Astrocyte of the hippocampus (primary cell): ENCODE measurements at regions not wholly inside any gene's neighbourhood (a gene's known extent, or its start where the extent isn't known, plus 50 kb on each side); places are given as distances from the start of the nearest gene placed in this dataset.
A peak's percentile ranks its signal among the peaks of the same experiment; 100 is the strongest.
"Not testable (repeated sequence)": the region's sequence is repeated elsewhere in the genome, so short reads cannot be mapped to it uniquely, and the experiment has no call there.

Source experiments
- DNase-seq: peaks from one replicate; pipeline ENCODE4 v3.0.0; 2011; ENCODE audit warnings: low read depth, low spot score

- DNase-seq: no peak
Observed at GRCh38 chr5:136740228-136740627, 374.9 kb upstream of the TRPC7 start.

GRCh38 chr5:136739271-136739670 is 373.9 kb upstream of the TRPC7 start:
- not testable (repeated sequence) for DNase-seq

- no peak for DNase-seq
Observed at GRCh38 chr5:136738829-136739228, 373.5 kb upstream of the TRPC7 start.

GRCh38 chr5:136736021-136736420 is 370.7 kb upstream of the TRPC7 start:
- DNase-seq: no peak

GRCh38 chr5:136735611-136736010 is 370.3 kb upstream of the TRPC7 start:
- DNase-seq: not testable (repeated sequence)

- no peak for DNase-seq
Observed at GRCh38 chr5:136734628-136735027, 369.3 kb upstream of the TRPC7 start.

GRCh38 chr5:136732751-136733150 is 367.4 kb upstream of the TRPC7 start:
- peak; percentile 12 for DNase-seq

- DNase-seq: peak; percentile 69
Observed at GRCh38 chr5:136731241-136731900, 366.0 kb upstream of the TRPC7 start.

GRCh38 chr5:136730426-136730825 is 365.1 kb upstream of the TRPC7 start:
- no peak for DNase-seq

- DNase-seq: peak; percentile 86
Observed at GRCh38 chr5:136729901-136730355, 364.6 kb upstream of the TRPC7 start.

GRCh38 chr5:136726506-136726905 is 361.2 kb upstream of the TRPC7 start:
- DNase-seq: no peak

GRCh38 chr5:136724161-136724560 is 358.8 kb upstream of the TRPC7 start:
- DNase-seq: no peak

- DNase-seq: no peak
Observed at GRCh38 chr5:136722581-136722980, 357.2 kb upstream of the TRPC7 start.

GRCh38 chr5:136722086-136722485 is 356.7 kb upstream of the TRPC7 start:
- DNase-seq: no peak

GRCh38 chr5:136720674-136721073 is 355.3 kb upstream of the TRPC7 start:
- no peak for DNase-seq

GRCh38 chr5:136717917-136718316 is 352.6 kb upstream of the TRPC7 start:
- DNase-seq: no peak

GRCh38 chr5:136714286-136714685 is 348.9 kb upstream of the TRPC7 start:
- no peak for DNase-seq

- no peak for DNase-seq
Observed at GRCh38 chr5:136712628-136713027, 347.3 kb upstream of the TRPC7 start.

GRCh38 chr5:136710834-136711233 is 345.5 kb upstream of the TRPC7 start:
- DNase-seq: no peak

- DNase-seq: no peak
Observed at GRCh38 chr5:136703706-136704105, 338.4 kb upstream of the TRPC7 start.

GRCh38 chr5:136703036-136703435 is 337.7 kb upstream of the TRPC7 start:
- no peak for DNase-seq

GRCh38 chr5:136701191-136701590 is 335.8 kb upstream of the TRPC7 start:
- DNase-seq: no peak

GRCh38 chr5:136699651-136700050 is 334.3 kb upstream of the TRPC7 start:
- DNase-seq: no peak

GRCh38 chr5:136698970-136699369 is 333.6 kb upstream of the TRPC7 start:
- no peak for DNase-seq
